ENCODE measurements at regions not wholly inside any gene's neighbourhood (a gene's known extent, or its start where the extent isn't known, plus 50 kb on each side); places are given as distances from the start of the nearest gene placed in this dataset.

GRCh38 chr14:42750771-42751170 lies 1144.1 kb downstream of the LRFN5 start:
- no peak for TF ChIP-seq CTCF (IDR thresholded peaks at IDR 0.05; ENCODE audit: low read depth, low read length)
- H3K4me3 ChIP-seq (ENCODE audit: low read depth, low read length), result no peak overlapping the region

- H3K4me3 ChIP-seq (ENCODE audit: low read depth, low read length), result no peak overlapping the region
- no peak for TF ChIP-seq CTCF (IDR thresholded peaks at IDR 0.05; ENCODE audit: low read depth, low read length)
Observed at GRCh38 chr14:42742084-42742483, 1135.4 kb downstream of the LRFN5 start.

- H3K4me3 ChIP-seq (ENCODE audit: low read depth, low read length), result no peak overlapping the region
- TF ChIP-seq CTCF (IDR thresholded peaks at IDR 0.05; ENCODE audit: low read depth, low read length), result no peak
Observed at GRCh38 chr14:42736408-42736807, 1129.7 kb downstream of the LRFN5 start.

GRCh38 chr14:42734041-42734440 lies 1127.4 kb downstream of the LRFN5 start:
- no peak for TF ChIP-seq CTCF (IDR thresholded peaks at IDR 0.05; ENCODE audit: low read depth, low read length)
- no peak overlapping the region for H3K4me3 ChIP-seq (ENCODE audit: low read depth, low read length)

- TF ChIP-seq CTCF (IDR thresholded peaks at IDR 0.05; ENCODE audit: low read depth, low read length), result no peak
- no peak overlapping the region for H3K4me3 ChIP-seq (ENCODE audit: low read depth, low read length)
Observed at GRCh38 chr14:42732005-42732404, 1125.3 kb downstream of the LRFN5 start.

- no peak for TF ChIP-seq CTCF (IDR thresholded peaks at IDR 0.05; ENCODE audit: low read depth, low read length)
- no peak overlapping the region for H3K4me3 ChIP-seq (ENCODE audit: low read depth, low read length)
Observed at GRCh38 chr14:42731480-42731879, 1124.8 kb downstream of the LRFN5 start.

GRCh38 chr14:42729681-42730080 lies 1123.0 kb downstream of the LRFN5 start:
- no peak for TF ChIP-seq CTCF (IDR thresholded peaks at IDR 0.05; ENCODE audit: low read depth, low read length)
- no peak overlapping the region for H3K4me3 ChIP-seq (ENCODE audit: low read depth, low read length)

All from WI38 (cell line).